ENCODE measurements at regions not wholly inside any gene's neighbourhood (a gene's known extent, or its start where the extent isn't known, plus 50 kb on each side); places are given as distances from the start of the nearest gene placed in this dataset.

GRCh38 chr3:124097362-124098131 is 105.6 kb upstream of the ROPN1 start:
- Mint-ChIP-seq H3K9me3 (no peaks in the 10 kb centered on the region), H3K27me3 (peaks cover 23 to 27% of the 10 kb centered on the region in 2 donors), H3K4me1 (no peaks in the 10 kb centered on the region), H3K4me3 (no peak overlapping the region), H3K27ac (no peak overlapping the region), H3K36me3 (no peaks in the 10 kb centered on the region)
- Histone ChIP-seq H3K4me1 (ENCODE audit: control insufficient read depth in 1 of 2, extremely low read depth in 1 of 2, insufficient read depth in 2 of 2, low read length in 2 of 2) (no peaks in the 10 kb centered on the region), H3K4me3 (ENCODE audit: control insufficient read depth in 1 of 2, extremely low read depth in 1 of 2, low read length in 1 of 2) (no peak overlapping the region), H3K27me3 (replicated peaks in 1 of 2; ENCODE audit: control insufficient read depth in 2 of 2, extremely low read depth in 1 of 2, insufficient read depth in 2 of 2, low read length in 1 of 2) (peaks cover 0 to 9% of the 10 kb centered on the region in 2 experiments), H3K36me3 (ENCODE audit: control insufficient read depth in 2 of 2, extremely low read depth in 1 of 2, insufficient read depth in 1 of 2, low read length in 1 of 2) (no peaks in the 10 kb centered on the region), H3K9me3 (no peaks in the 10 kb centered on the region), H3K27ac (ENCODE audit: low read length) (no peak overlapping the region)
- POLR2A ChIA-PET = no interaction called here
- CTCF ChIA-PET = no interaction called here
- 73% methylated on average over 2 of the region's 5 CpGs for WGBS (ENCODE audit: insufficient coverage)
- no peak for ATAC-seq (replicated peaks in 1 of 4)
- DNase-seq = no peak

- H3K27me3 ChIP-seq (replicated peaks in 1 of 2; ENCODE audit: control insufficient read depth in 2 of 2, extremely low read depth in 1 of 2, insufficient read depth in 2 of 2, low read length in 1 of 2) = peaks cover 0 to 9% of the 10 kb centered on the region in 2 experiments
Measured at GRCh38 chr3:124101643-124102042, 109.7 kb upstream of the ROPN1 start.

GRCh38 chr3:124107104-124107890 is 115.4 kb upstream of the ROPN1 start:
- H3K4me1 Mint-ChIP-seq = no peaks in the 10 kb centered on the region
- DNase-seq (no peak), ATAC-seq (replicated peaks in 1 of 4) (no peak)
- no peaks in the 10 kb centered on the region for H3K9me3 ChIP-seq
- H3K4me3 ChIP-seq (ENCODE audit: control insufficient read depth in 1 of 2, extremely low read depth in 1 of 2, low read length in 1 of 2) = no peak overlapping the region
- H3K4me1 ChIP-seq (ENCODE audit: control insufficient read depth in 1 of 2, extremely low read depth in 1 of 2, insufficient read depth in 2 of 2, low read length in 2 of 2) = no peaks in the 10 kb centered on the region
- peaks cover 5 to 7% of the 10 kb centered on the region in 2 donors for H3K27me3 Mint-ChIP-seq
- WGBS (ENCODE audit: insufficient coverage) = 50% methylated on average over 1 of the region's 4 CpGs
- H3K36me3 Mint-ChIP-seq = no peaks in the 10 kb centered on the region
- H3K27ac Mint-ChIP-seq = no peak overlapping the region
- peaks cover 0 to 4% of the 10 kb centered on the region in 2 experiments for H3K27me3 ChIP-seq (replicated peaks in 1 of 2; ENCODE audit: control insufficient read depth in 2 of 2, extremely low read depth in 1 of 2, insufficient read depth in 2 of 2, low read length in 1 of 2)
- no peak overlapping the region for H3K27ac ChIP-seq (ENCODE audit: low read length)
- no peaks in the 10 kb centered on the region for H3K36me3 ChIP-seq (ENCODE audit: control insufficient read depth in 2 of 2, extremely low read depth in 1 of 2, insufficient read depth in 1 of 2, low read length in 1 of 2)
- H3K4me3 Mint-ChIP-seq = no peak overlapping the region
- CTCF ChIA-PET = no interaction called here
- H3K9me3 Mint-ChIP-seq = no peaks in the 10 kb centered on the region
- POLR2A ChIA-PET = no interaction called here

More at GRCh38 chr3:124101643-124102042, 109.7 kb upstream of the ROPN1 start:
- no peaks in the 10 kb centered on the region for H3K36me3 ChIP-seq (ENCODE audit: control insufficient read depth in 2 of 2, extremely low read depth in 1 of 2, insufficient read depth in 1 of 2, low read length in 1 of 2)
- POLR2A ChIA-PET = no interaction called here
- 83% methylated on average over 1 of the region's 2 CpGs for WGBS (ENCODE audit: insufficient coverage)
- no peaks in the 10 kb centered on the region for H3K4me1 ChIP-seq (ENCODE audit: control insufficient read depth in 1 of 2, extremely low read depth in 1 of 2, insufficient read depth in 2 of 2, low read length in 2 of 2)
- CTCF ChIA-PET = no interaction called here
- Mint-ChIP-seq H3K4me3 (no peak overlapping the region), H3K27ac (no peak overlapping the region), H3K9me3 (no peaks in the 10 kb centered on the region), H3K27me3 (peaks cover 17 to 23% of the 10 kb centered on the region in 2 donors), H3K36me3 (no peaks in the 10 kb centered on the region), H3K4me1 (no peaks in the 10 kb centered on the region)
- no peak overlapping the region for H3K27ac ChIP-seq (ENCODE audit: low read length)
- H3K9me3 ChIP-seq = no peaks in the 10 kb centered on the region
- DNase-seq (no peak), ATAC-seq (replicated peaks in 1 of 4) (no peak)
- no peak overlapping the region for H3K4me3 ChIP-seq (ENCODE audit: control insufficient read depth in 1 of 2, extremely low read depth in 1 of 2, low read length in 1 of 2)

- Mint-ChIP-seq H3K9me3 (no peaks in the 10 kb centered on the region), H3K4me1 (no peaks in the 10 kb centered on the region), H3K27ac (no peak overlapping the region), H3K27me3 (peaks cover 4 to 7% of the 10 kb centered on the region in 2 donors), H3K36me3 (no peaks in the 10 kb centered on the region), H3K4me3 (no peak overlapping the region)
- ATAC-seq (replicated peaks in 1 of 4) (no peak), DNase-seq (no peak)
- CTCF ChIA-PET = no interaction called here
- Histone ChIP-seq H3K9me3 (no peaks in the 10 kb centered on the region), H3K27ac (ENCODE audit: low read length) (no peak overlapping the region), H3K4me3 (ENCODE audit: control insufficient read depth in 1 of 2, extremely low read depth in 1 of 2, low read length in 1 of 2) (no peak overlapping the region), H3K27me3 (replicated peaks in 1 of 2; ENCODE audit: control insufficient read depth in 2 of 2, extremely low read depth in 1 of 2, insufficient read depth in 2 of 2, low read length in 1 of 2) (peaks cover 0 to 1% of the 10 kb centered on the region in 2 experiments), H3K4me1 (ENCODE audit: control insufficient read depth in 1 of 2, extremely low read depth in 1 of 2, insufficient read depth in 2 of 2, low read length in 2 of 2) (no peaks in the 10 kb centered on the region), H3K36me3 (ENCODE audit: control insufficient read depth in 2 of 2, extremely low read depth in 1 of 2, insufficient read depth in 1 of 2, low read length in 1 of 2) (no peaks in the 10 kb centered on the region)
- POLR2A ChIA-PET = no interaction called here
- WGBS (ENCODE audit: insufficient coverage) = no CpG with 5 or more reads among the region's 1 CpG
Measured at GRCh38 chr3:124108446-124108845, 116.5 kb upstream of the ROPN1 start.

GRCh38 chr3:124113485-124113884 is 121.6 kb upstream of the ROPN1 start:
- no peaks in the 10 kb centered on the region for H3K36me3 ChIP-seq (ENCODE audit: control insufficient read depth in 2 of 2, extremely low read depth in 1 of 2, insufficient read depth in 1 of 2, low read length in 1 of 2)
- peaks cover 0 to 3% of the 10 kb centered on the region in 2 experiments for H3K27me3 ChIP-seq (replicated peaks in 1 of 2; ENCODE audit: control insufficient read depth in 2 of 2, extremely low read depth in 1 of 2, insufficient read depth in 2 of 2, low read length in 1 of 2)
- no peak overlapping the region for H3K27ac ChIP-seq (ENCODE audit: low read length)
- DNase-seq (no peak), ATAC-seq (replicated peaks in 1 of 4) (no peak)
- Mint-ChIP-seq H3K4me1 (no peaks in the 10 kb centered on the region), H3K27ac (no peak overlapping the region), H3K36me3 (no peaks in the 10 kb centered on the region), H3K4me3 (no peak overlapping the region), H3K9me3 (no peaks in the 10 kb centered on the region), H3K27me3 (peaks cover 13 to 15% of the 10 kb centered on the region in 2 donors)
- POLR2A ChIA-PET = no interaction called here
- no peaks in the 10 kb centered on the region for H3K9me3 ChIP-seq
- H3K4me1 ChIP-seq (ENCODE audit: control insufficient read depth in 1 of 2, extremely low read depth in 1 of 2, insufficient read depth in 2 of 2, low read length in 2 of 2) = no peaks in the 10 kb centered on the region
- WGBS (ENCODE audit: insufficient coverage) = 75% methylated on average over 4 of the region's 5 CpGs
- CTCF ChIA-PET = interaction anchor here in 1 of 2 donors (0.6 kb wide), 1 partner anchor 291 kb away, joined by 3 read pairs; no protein-coding TSS in a partner anchor
- no peak overlapping the region for H3K4me3 ChIP-seq (ENCODE audit: control insufficient read depth in 1 of 2, extremely low read depth in 1 of 2, low read length in 1 of 2)

GRCh38 chr3:124115279-124115678 is 123.4 kb upstream of the ROPN1 start:
- CTCF ChIA-PET = no interaction called here
- Mint-ChIP-seq H3K36me3 (no peaks in the 10 kb centered on the region), H3K9me3 (no peaks in the 10 kb centered on the region), H3K27me3 (peaks cover 13 to 23% of the 10 kb centered on the region in 2 donors), H3K4me1 (no peaks in the 10 kb centered on the region), H3K4me3 (no peak overlapping the region), H3K27ac (no peak overlapping the region)
- no peak for ATAC-seq (replicated peaks in 1 of 4)
- Histone ChIP-seq H3K27ac (ENCODE audit: low read length) (no peak overlapping the region), H3K9me3 (no peaks in the 10 kb centered on the region), H3K36me3 (ENCODE audit: control insufficient read depth in 2 of 2, extremely low read depth in 1 of 2, insufficient read depth in 1 of 2, low read length in 1 of 2) (no peaks in the 10 kb centered on the region), H3K27me3 (replicated peaks in 1 of 2; ENCODE audit: control insufficient read depth in 2 of 2, extremely low read depth in 1 of 2, insufficient read depth in 2 of 2, low read length in 1 of 2) (peaks cover 0 to 10% of the 10 kb centered on the region in 2 experiments), H3K4me3 (ENCODE audit: control insufficient read depth in 1 of 2, extremely low read depth in 1 of 2, low read length in 1 of 2) (no peak overlapping the region), H3K4me1 (ENCODE audit: control insufficient read depth in 1 of 2, extremely low read depth in 1 of 2, insufficient read depth in 2 of 2, low read length in 2 of 2) (no peaks in the 10 kb centered on the region)
- POLR2A ChIA-PET = no interaction called here
- WGBS (ENCODE audit: insufficient coverage) = 80% methylated on average over 2 of the region's 6 CpGs
- no peak for DNase-seq

Measured in T-cell (primary cell).